Heart right ventricle (tissue), 16 donors: ENCODE measurements at regions not wholly inside any gene's neighbourhood (a gene's known extent, or its start where the extent isn't known, plus 50 kb on each side); places are given as distances from the start of the nearest gene placed in this dataset.
A peak's percentile ranks its signal among the peaks of the same experiment; 100 is the strongest.
"Not testable (repeated sequence)": the region's sequence is repeated elsewhere in the genome, so short reads cannot be mapped to it uniquely, and the experiment has no call there.

Source experiments
- ATAC-seq, 8 donors: fragments of 200-7000 bp; cut with Tn5 transposase; one replicate each; pipeline ENCODE4 v1.9.1; 2020; ENCODE audit warnings: mild to moderate bottlenecking in 8 of 8, moderate library complexity in 8 of 8, moderate number of reproducible peaks in 1 of 8
- DNase-seq, 2 donors: peaks; one replicate each; pipeline ENCODE4 v3.0.0-alpha.2; 2020
- H3K27ac ChIP-seq, 10 donors: fragments of 200-600 bp; sonication (generic) in 2 of 10; one replicate each; pipeline versions ENCODE4 v1.5.0 to v1.8.0; 2020 to 2022; ENCODE audit warnings: mild to moderate bottlenecking in 3 of 10
- H3K27me3 ChIP-seq, 7 donors: fragments of 200-600 bp; one replicate each; pipeline ENCODE4 v1.8.0; 2021 to 2022; ENCODE audit warnings: mild to moderate bottlenecking in 2 of 7
- H3K36me3 ChIP-seq, 9 donors: fragments of 200-600 bp; sonication (generic) in 1 of 9; one replicate each; pipeline versions ENCODE4 v1.5.0 to v1.8.0; 2020 to 2022; ENCODE audit warnings: mild to moderate bottlenecking in 2 of 9
- H3K4me1 ChIP-seq, 9 donors: fragments of 200-600 bp; sonication (generic) in 1 of 9; one replicate each; pipeline versions ENCODE4 v1.5.0 to v1.8.0; 2020 to 2022; ENCODE audit warnings: mild to moderate bottlenecking in 4 of 9
- H3K4me3 ChIP-seq, 10 donors: fragments of 200-600 bp; sonication (generic) in 2 of 10; one replicate each; pipeline versions ENCODE4 v1.5.0 to v1.8.0; 2020 to 2022; ENCODE audit warnings: mild to moderate bottlenecking in 7 of 10, moderate library complexity in 2 of 10
- H3K9me3 ChIP-seq, 11 donors: fragments of 200-600 bp in 10 of 11; sonication (generic) in 2 of 11; one replicate each; pipeline versions ENCODE4 v1.5.0 to v1.8.0; 2013 to 2022; ENCODE audit warnings: mild to moderate bottlenecking in 2 of 11, control low read depth in 1 of 11, moderate library complexity in 1 of 11
- WGBS, 2 donors: extraction: QIAGEN DNeasy Blood & Tissue Kit; methylation state at CpG; one replicate each; pipeline ENCODE4 v1.1.7; 2013; ENCODE audit warnings: inconsistent platforms in 1 of 2; 5-methylcytosine and 5-hydroxymethylcytosine counted together
- intact Hi-C, 10 donors: fragments of 100-400 bp; cut with DNase I; formaldehyde crosslinking; loops; one replicate each; pipeline versions ENCODE4 v1.11.1 to v1.14.2; 2022
- TF ChIP-seq, protein P1 (sequence below), 9 donors: fragments of 200-600 bp; sonication (generic) in 2 of 9; IDR thresholded peaks; one replicate each; pipeline versions ENCODE4 v1.5.0 to v1.8.0; 2021 to 2022; ENCODE audit warnings: antibody characterized with exemption in 9 of 9, mild to moderate bottlenecking in 5 of 9, moderate library complexity in 1 of 9
- donor health status: Arrhythmogenic right ventricular cardiomyopathy.
- donor health status: ischemic (EF 13 %, LVEDD 7.1; RV severe dilation, severe dysfunction).
- donor health status: healthy with polysubstance abuse.
- donor health status: DM: no; HTN: yes; CAD: no.
- donor health status: DM: no; HTN: no; CAD: no.
- donor health status: ischemic (EF 25% LVEDD 6.9; RV normal size, moderate dysfunction).
- donor health status: ischemic (EF 25% LVEDD 5.7; RV mildly dilated, moderate dysfunction).
- donor health status: healthy.
- donor health status: DM: yes; HTN: yes; CAD: no.
- donor health status: Ischemic cardiomyopathy.
- donor health status: ischemic (EF 35%, LVEDD 5.7; RV mildly dilated, moderate dysfunction).
- donor health status: nonischemic (EF 11% LVEDD 7.7; RV severe dilation, severe dysfunction).
- donor health status: DM: yes; HTN: yes; CAD: no.
- donor health status: PGD.
- donor health status: ischemic (EF 29% LVEDD 5.4; RV normal size, mild dysfunction).
- donor health status: nonischemic (EF 23%, LVEDD 6.1; RV moderate dilation, normal function).

DNA sequence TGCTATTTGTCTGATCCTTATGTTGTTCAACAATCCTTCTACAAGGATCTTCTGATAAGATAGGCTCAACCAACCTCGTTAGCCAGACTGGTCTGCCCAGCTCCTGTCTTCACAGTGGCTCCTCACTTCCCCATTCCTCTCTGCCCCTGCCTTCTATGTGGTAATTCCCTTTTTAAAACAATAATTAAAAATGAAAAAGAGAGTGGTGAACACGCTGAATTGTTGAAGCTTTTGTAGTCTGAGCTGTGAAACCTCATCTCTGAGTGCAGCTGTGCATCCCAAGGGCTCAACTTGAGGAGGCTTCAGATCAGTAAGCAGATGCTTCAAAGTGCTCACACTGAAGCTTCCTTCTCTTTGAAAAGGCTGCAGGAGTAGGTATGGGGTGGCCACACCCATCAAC lies 70.7 kb upstream of the JUN start:
- intact Hi-C loops: no loop called here
- ATAC-seq (no peak), DNase-seq (no peak)
- Histone ChIP-seq H3K27ac (peak overlapping the region in 1 of 10 donors; percentile 19), H3K4me3 (no peak overlapping the region), H3K36me3 (no peaks in the 10 kb centered on the region), H3K9me3 (no peaks in the 10 kb centered on the region), H3K27me3 (no peaks in the 10 kb centered on the region), H3K4me1 (peaks cover 0 to 35% (median 5%) of the 10 kb centered on the region in 9 donors)
- 75 to 84% methylated on average over 2 of the region's 2 CpGs for WGBS, 2 donors
- TF ChIP-seq, protein P1, sequence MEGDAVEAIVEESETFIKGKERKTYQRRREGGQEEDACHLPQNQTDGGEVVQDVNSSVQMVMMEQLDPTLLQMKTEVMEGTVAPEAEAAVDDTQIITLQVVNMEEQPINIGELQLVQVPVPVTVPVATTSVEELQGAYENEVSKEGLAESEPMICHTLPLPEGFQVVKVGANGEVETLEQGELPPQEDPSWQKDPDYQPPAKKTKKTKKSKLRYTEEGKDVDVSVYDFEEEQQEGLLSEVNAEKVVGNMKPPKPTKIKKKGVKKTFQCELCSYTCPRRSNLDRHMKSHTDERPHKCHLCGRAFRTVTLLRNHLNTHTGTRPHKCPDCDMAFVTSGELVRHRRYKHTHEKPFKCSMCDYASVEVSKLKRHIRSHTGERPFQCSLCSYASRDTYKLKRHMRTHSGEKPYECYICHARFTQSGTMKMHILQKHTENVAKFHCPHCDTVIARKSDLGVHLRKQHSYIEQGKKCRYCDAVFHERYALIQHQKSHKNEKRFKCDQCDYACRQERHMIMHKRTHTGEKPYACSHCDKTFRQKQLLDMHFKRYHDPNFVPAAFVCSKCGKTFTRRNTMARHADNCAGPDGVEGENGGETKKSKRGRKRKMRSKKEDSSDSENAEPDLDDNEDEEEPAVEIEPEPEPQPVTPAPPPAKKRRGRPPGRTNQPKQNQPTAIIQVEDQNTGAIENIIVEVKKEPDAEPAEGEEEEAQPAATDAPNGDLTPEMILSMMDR (IDR thresholded peaks at IDR 0.05): no peak

DNA sequence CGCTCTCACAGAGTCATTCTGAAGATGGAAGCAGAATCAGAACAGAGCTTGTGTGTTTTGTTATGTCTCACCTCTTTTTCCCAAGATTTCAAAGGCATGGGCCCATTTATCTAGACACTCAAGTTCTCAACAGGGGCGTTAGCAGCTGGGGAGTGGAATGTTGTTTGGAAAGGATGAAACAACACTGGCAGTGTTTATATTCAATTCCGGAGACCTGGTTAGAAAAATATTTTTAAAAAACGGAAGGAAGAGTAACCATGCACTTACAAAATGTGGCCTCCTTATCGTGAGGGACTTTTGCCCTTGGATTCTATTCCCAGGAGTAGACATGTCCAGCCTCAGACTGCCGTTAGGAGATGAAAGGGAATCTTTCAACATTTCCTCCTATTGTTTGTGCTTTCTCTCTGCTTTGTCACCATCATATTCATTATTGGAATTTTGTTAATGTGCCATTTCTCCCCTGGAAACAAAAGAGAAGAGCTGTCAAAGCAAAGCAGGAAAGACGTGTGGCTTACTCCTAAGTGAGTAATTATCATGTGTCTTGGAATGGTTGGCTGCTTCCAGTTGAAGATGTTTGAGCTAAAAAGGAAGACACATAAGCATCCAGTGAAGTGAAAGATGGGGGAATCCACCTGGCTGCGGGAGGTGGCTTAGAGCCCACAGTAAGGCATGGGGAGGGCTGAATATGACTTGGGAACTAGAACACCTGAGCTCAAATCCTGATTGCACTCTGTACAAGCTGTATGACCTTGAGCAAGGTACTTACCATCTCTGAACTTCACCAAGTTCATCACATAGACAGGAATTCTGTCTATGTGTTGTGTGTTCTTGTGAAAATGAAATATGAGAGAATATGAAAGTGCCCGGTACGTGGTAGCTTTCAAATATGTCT lies 71.7 kb upstream of the JUN start:
- TF ChIP-seq, protein P1 (IDR thresholded peaks at IDR 0.05): no peak
- intact Hi-C loops: no loop called here

DNA sequence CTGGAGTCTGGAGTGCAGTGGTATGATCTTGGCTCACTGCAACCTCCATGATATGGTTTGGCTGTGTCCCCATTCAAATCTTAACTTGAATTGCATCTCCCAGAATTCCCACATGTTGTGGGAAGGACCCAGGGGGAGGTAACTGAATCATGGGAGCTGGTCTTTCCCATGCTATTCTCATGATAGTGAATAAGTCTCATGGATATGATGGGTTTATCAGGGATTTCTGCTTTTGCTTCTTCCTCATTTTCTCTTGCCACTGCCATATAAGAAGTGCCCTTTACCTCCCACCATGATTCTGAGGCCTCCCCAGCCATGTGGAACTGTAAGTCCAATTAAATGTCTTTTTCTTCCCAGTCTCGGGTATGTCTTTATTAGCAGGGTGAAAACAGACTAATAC lies 72.4 kb upstream of the JUN start:
- intact Hi-C loops, ATAC-seq, H3K9me3 ChIP-seq, H3K27me3 ChIP-seq, H3K27ac ChIP-seq, H3K36me3 ChIP-seq, H3K4me3 ChIP-seq, DNase-seq: not testable (repeated sequence)
- 96 to 100% methylated on average over 1 of the region's 1 CpG for WGBS, 2 donors
- peaks cover 0 to 36% (median 0%) of the 10 kb centered on the region in 9 donors for H3K4me1 ChIP-seq

More for the DNA sequence above, 71.7 kb upstream of the JUN start:
- ATAC-seq (peak in 5 of 8 donors; percentile 33 to 74 (median 59)), DNase-seq (no peak)
- Histone ChIP-seq H3K4me3 (no peak overlapping the region), H3K4me1 (peaks cover 0 to 33% (median 0%) of the 10 kb centered on the region in 9 donors), H3K27ac (peak overlapping the region in 3 of 10 donors; percentile 1 to 23 (median 19)), H3K36me3 (no peaks in the 10 kb centered on the region), H3K27me3 (no peaks in the 10 kb centered on the region), H3K9me3 (no peaks in the 10 kb centered on the region)
- WGBS, 2 donors: 61 to 70% methylated on average over 10 of the region's 10 CpGs

DNA sequence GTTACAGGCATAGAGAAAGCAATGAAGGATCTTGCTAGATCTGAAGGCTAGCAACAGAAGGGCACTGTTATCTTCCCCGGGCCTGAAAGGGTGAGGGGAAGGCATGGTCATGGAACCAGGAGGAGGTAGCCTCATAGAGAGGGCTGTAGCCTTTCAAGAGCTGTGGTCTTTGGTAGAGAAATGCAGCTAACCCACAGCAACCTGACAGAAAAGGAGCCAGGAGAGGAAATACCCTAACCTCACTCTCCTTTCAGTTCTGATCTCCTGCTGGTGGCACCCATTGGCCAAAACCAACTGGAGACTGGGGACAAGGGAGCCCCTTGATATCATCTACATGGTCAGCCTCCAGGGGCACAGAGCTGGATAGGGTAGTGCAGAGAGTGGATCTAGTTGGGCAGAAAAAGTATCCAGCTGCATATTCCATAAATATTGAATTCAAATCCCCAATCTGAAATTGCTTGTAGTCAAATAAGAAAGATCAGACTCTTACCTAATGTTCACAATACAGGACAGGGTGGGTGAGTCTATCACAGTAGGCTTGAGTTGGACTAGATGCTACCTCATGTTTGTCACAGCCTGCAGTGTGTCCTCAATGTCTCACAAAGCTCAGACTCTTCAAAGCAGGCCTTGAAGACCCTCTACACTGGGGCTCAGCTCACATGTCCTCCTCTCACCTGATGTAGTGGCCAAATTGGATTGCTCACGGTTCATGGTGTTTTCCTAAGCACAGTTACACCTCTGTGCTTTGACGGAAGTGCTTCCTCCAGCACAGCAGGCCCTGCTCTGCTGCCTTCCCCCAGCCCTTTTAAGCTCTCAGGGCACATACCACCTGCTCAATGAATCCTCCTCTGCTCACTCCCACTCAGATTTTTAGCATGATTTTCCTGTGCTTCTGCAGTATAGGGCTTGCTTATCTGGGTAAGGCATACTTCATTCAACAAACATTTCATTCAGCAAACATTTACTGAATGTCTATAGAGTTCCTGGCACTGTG lies 74.1 kb upstream of the JUN start:
- Histone ChIP-seq H3K36me3 (no peaks in the 10 kb centered on the region), H3K4me3 (no peak overlapping the region), H3K27ac (peak overlapping the region in 1 of 10 donors; percentile 0), H3K27me3 (no peaks in the 10 kb centered on the region), H3K9me3 (no peaks in the 10 kb centered on the region), H3K4me1 (peaks cover 0 to 39% (median 0%) of the 10 kb centered on the region in 9 donors)
- WGBS, 2 donors: 79 to 85% methylated on average over 3 of the region's 3 CpGs
- TF ChIP-seq, protein P1 (IDR thresholded peaks at IDR 0.05): no peak
- ATAC-seq (no peak), DNase-seq (no peak)
- intact Hi-C loops: no loop called here
